GM21367 (cell line): ENCODE measurements at regions not wholly inside any gene's neighbourhood (a gene's known extent, or its start where the extent isn't known, plus 50 kb on each side); places are given as distances from the start of the nearest gene placed in this dataset.
"Not testable (repeated sequence)": the region's sequence is repeated elsewhere in the genome, so short reads cannot be mapped to it uniquely, and the experiment has no call there.

ENCODE experiments used
- ATAC-seq: cut with Tn5 transposase; IDR thresholded peaks from one replicate; pipeline ENCODE4 v1.9.1; 2021; ENCODE audit not compliant: unreplicated experiment

DNA sequence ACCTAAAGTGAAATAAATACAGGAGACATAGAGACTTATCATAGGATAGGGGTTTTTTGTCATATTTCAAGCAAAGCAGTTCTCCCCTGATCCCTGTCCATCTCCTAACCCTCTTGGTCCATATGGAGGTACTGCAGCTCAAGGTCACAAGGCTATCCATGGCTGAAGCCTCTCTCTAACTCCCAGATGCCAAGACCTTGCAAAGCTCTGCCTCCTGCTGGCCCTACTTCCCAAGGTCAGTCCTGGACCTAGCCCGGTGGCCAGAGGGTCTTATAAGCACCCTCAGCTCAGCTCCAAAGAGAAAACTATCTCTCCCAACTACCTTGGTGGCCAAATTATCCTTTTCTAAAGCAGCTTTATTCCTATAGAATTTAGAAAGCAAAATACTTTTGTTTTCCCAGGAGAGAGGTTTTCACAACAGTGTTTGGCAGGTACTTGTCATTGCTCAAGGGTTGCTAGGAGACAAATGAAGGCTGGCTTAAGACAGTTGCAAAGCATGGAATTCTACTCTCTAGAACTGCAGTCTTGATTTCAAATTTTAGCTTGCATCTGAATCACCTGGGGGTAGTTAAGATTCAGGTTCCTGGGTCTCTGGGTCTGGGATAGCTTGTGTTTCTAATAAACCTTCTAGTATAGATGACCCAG lies 121.5 kb downstream of the XCL2 start:
- ATAC-seq, result no peak

DNA sequence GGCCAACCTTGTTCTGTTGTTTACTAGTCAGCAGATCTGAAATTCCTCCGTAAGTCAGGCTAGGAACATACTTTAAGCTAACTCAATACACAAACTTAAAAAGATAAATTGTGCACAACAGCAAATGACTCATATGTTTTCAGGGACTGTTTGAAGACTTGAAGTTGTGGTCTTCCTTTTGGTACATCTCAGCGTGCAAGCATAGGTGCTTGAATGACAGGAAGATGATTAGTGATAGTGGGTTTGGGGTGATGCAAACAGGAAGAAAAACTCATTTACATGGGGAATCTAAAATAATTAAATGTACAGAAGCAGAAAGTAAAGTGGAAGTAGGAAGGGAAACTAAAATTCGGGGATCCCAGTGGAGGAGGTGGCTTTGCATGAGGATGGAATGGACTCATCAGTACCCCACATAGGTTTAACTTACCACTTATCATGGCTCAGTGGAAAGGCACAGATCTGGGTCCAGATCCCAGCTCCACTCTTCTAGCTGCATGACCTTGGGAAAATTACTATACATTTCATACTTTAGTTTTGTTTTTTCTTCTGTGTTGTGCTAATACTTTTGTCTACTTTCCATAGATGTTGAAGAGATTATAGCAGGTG lies 122.3 kb downstream of the XCL2 start:
- ATAC-seq, result no peak

DNA sequence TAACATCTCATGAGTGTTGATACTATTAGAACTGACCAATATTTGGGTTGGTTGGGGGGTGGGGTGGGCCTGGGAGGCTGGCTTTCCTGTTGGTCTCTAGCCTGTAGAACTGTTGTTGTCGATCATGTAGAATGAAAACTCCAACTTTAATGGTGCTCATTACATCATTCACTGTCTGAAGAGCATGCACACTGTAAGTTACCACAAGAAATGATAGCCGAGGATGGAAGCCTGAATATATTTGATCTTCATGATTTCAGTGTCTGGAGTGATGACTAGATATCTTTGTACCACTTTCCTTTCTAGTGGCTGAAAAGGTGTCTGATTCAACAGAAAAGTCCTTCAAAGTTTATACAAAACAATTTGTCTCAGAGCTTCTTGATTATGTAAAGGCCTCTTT lies 123.6 kb downstream of the XCL2 start:
- no peak for ATAC-seq

- ATAC-seq, result no peak
Observed at GRCh38 chr1:168419736-168420135, 124.1 kb downstream of the XCL2 start.

DNA sequence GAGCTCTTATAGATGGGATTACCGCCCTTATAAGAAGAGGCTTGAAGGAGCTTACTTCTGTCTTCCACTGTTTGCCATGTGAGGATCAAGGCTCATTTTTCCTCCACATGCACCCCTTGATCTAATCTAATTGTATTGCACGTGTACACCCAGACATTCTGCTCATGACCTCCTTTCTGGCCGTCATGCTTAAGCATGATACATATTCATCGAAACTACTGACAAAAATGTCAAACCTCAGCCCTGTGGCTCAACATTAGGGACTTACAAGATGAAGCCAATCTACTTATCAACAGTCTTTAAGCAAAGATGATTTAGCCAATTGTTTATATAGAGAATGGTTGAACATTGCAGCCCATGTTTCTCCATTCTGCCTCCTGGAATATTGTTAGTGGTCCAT lies 127.6 kb downstream of the XCL2 start:
- ATAC-seq, result no peak

DNA sequence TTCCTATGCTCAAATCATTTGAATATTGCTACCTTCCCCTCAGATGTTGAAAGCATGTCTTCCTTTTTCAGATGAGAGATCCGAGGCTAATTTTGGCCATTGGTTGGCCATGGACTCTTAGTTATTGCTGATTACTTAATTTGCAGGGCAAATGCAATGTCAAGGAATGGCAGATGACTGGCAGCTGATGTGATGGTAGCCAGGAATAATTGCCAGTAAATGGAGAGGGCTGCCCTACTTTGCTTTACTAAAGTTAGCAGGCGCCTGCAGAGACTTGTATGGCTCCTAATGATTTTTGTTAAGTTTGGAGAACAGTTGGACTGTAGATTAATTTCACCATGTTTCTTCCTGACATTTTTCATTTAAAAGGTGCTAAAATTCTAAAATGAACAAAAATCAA lies 128.9 kb downstream of the XCL2 start:
- ATAC-seq, result no peak

DNA sequence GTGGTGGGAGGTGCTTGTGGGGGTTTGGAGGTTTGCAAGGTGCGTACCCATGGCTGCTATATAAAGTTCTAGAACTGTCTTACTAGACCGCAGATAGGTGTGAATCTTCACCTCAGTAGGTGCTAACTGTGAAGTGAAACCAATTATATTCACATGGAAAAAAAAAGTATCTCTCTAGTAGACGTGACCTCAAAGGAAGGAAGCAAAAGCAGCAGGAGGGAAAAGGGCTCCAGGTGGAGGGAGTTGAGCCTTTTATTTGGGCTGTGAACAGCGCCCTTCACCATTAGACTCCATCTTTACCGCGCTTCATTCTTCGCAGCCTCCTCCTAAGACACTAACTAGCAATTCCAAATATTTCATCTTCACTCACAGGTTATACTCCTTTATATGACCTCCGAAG lies 129.8 kb downstream of the TBX19 start:
- no peak for ATAC-seq

GRCh38 chr1:168408884-168409283 lies 128.2 kb downstream of the TBX19 start:
- ATAC-seq, result no peak

DNA sequence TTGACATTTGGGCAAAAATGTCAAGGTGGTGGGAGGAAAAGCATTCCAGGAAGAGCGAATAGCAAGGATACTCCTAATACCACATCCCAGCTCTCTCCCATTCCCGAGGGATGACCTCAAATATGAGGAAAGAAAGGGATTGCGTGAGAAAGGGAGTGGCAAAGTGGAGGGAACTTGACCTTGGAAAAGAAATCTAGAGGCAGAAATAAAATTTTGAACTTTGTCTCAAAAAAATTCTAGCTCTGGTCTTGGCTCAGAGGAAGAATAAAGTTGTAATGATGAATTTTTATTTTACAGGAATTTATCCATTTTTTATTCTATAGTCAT lies 127.8 kb downstream of the TBX19 start:
- no peak for ATAC-seq

DNA sequence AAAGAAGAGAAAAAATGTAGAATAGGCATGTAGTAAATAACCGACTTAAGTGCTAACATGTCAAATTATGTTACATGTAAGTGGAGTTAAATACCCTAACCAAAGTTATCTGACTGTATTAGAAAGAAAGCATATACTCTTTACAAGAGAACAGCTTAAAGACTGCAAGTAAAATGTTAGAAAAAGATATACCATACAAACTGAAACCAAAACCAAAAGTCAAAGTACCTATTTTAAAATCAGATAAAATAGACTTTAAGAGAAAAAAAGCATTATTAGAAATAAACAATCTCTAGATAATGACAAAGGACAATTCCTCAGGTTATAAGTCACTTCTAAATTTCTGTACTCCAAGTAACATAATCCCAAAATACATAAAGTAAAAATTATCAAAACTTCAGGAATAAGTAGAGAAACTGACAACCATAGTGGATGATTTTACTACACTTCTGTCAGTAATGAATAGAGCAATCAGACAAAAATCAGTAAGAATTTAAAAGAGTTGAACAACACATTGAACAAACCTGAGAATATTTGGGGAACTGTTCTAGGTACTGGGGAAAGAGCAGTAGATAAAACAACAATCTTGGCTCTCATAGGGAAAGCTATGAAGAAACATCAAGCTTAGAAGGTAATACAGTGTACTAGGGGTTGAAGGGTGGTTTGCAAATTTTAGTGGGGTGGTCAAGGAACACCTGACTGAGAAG lies 127.3 kb downstream of the TBX19 start:
- ATAC-seq, result no peak

GRCh38 chr1:168405906-168406549 lies 125.4 kb downstream of the TBX19 start:
- ATAC-seq, result no peak

DNA sequence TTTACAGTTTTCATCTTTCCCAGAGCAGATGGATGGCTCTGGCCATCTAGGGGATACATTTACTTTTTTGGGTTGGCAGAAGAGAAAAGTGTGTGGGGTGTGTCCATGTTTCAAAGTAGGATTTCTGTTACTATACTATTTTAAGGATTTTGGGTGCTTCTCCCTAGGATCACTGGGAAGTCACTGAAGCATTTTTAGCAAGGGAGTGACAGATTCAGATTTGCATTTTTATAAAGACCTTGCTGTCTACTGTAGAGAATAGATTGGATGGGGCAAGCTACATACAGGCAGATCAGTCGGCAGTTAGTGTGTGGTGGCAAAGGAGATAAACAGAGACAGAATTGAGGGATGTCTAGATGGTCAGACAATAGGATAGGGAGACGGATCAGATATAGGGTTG lies 122.5 kb downstream of the TBX19 start:
- ATAC-seq, result no peak

GRCh38 chr1:168402466-168402865 lies 121.8 kb downstream of the TBX19 start:
- ATAC-seq, result not testable (repeated sequence)

- no peak for ATAC-seq
Observed at GRCh38 chr1:168401341-168401740, 120.7 kb downstream of the TBX19 start.

DNA sequence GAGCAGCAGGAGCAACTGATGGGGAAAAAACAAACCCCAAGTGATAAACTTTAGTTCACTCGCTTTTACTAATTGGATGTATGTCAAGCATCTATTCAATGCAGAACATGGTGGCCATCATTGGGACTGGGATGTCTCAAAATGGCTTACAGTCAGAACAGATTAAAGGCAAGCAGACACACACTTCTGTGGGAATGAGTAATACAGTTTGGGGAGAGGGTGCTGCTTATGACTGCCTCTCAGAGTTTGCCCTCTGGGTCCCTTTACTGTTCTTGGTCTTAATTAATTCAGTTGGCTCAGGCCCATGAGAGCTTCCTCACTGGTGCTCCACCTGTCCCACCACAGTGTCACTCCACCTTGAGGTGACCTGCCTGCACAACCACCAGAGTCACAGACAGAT lies 119.5 kb downstream of the TBX19 start:
- no peak for ATAC-seq

- no peak for ATAC-seq
Observed at GRCh38 chr1:168397806-168398205, 117.1 kb downstream of the TBX19 start.

GRCh38 chr1:168396940-168397684 lies 116.4 kb downstream of the TBX19 start:
- no peak for ATAC-seq

- no peak for ATAC-seq
Observed at GRCh38 chr1:168396508-168396907, 115.8 kb downstream of the TBX19 start.

DNA sequence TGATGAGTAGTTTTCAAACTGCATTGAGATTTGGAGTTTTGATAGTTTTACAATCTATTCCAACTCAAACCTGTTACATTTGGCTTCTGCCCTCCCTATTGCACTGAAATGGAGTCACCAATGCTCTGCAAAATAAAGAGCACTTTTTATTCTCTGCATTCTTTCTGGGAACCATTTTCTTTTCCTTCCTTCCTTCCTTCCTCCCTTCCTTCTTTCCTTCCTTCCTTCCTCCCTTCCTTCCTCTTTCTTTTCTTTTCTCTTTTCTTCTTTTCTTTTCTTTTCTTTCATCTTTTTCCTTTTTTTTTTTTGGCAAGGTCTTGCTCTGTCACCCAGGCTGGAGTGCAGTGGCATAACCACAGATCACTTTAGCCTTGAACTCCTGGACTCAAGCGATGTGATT lies 114.2 kb downstream of the TBX19 start:
- ATAC-seq, result no peak

- ATAC-seq, result no peak
Observed at GRCh38 chr1:168392958-168393549, 112.4 kb downstream of the TBX19 start.
